Endothelial cell of umbilical vein (primary cell): ENCODE measurements at regions not wholly inside any gene's neighbourhood (a gene's known extent, or its start where the extent isn't known, plus 50 kb on each side); places are given as distances from the start of the nearest gene placed in this dataset.

Source experiments
- EZH2 ChIP-seq: IDR thresholded peaks from 2 replicates; pipeline ENCODE4 v1.6.1; 2012; ENCODE audit warnings: borderline replicate concordance, low read depth, mild to moderate bottlenecking, moderate library complexity, low read length, inconsistent platforms; ENCODE audit not compliant: severe bottlenecking
- MAX ChIP-seq: IDR thresholded peaks from 2 replicates; pipeline ENCODE4 v1.6.1; 2011; ENCODE audit not compliant: insufficient read depth, insufficient read length
- POLR2A ChIP-seq: IDR thresholded peaks from 2 replicates; pipeline ENCODE4 v1.6.1; 2012; ENCODE audit warnings: low read depth, mild to moderate bottlenecking, control low read depth, low read length
- POLR2AphosphoS5 ChIP-seq: IDR thresholded peaks from 2 replicates; pipeline ENCODE4 v1.6.1; 2012; ENCODE audit warnings: low read depth, mild to moderate bottlenecking, control low read depth, low read length, moderate library complexity; ENCODE audit not compliant: insufficient read depth
- TF ChIP-seq, protein P1 (sequence below), 2 donors: IDR thresholded peaks; 1 replicate in 1 of 2; 2 replicates in 1 of 2; pipeline ENCODE4 v1.5.1; 2011; ENCODE audit warnings: low read length in 2 of 2, mild to moderate bottlenecking in 2 of 2, moderate library complexity in 2 of 2, control low read depth in 1 of 2, inconsistent platforms in 1 of 2, low read depth in 1 of 2; ENCODE audit not compliant: insufficient read depth in 1 of 2; ENCODE audit errors: extremely low read depth in 1 of 2

DNA sequence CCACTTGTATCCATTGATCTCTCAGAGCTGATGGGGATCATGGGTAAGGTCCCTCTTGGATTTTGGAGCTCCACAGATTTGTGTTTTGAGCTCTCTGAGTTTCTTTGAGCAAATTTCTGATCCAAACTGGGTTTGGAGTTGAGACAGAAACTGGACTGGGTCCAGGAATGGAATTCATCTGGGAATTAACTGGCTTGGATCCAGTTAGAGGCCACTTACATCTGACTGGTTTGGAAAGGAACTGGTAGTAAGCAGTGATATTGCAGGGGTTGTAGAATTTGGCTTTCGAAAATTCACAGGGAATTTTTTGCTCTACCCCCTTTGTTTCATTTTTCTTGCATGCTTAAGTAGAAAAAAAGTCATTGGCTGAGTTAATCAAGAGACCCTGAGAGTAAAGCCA is 245.6 kb downstream of the SEMA3D start:
- TF ChIP-seq EZH2 (no peak), MAX (no peak), POLR2A (no peak), POLR2AphosphoS5 (no peak)
- TF ChIP-seq, protein P1, sequence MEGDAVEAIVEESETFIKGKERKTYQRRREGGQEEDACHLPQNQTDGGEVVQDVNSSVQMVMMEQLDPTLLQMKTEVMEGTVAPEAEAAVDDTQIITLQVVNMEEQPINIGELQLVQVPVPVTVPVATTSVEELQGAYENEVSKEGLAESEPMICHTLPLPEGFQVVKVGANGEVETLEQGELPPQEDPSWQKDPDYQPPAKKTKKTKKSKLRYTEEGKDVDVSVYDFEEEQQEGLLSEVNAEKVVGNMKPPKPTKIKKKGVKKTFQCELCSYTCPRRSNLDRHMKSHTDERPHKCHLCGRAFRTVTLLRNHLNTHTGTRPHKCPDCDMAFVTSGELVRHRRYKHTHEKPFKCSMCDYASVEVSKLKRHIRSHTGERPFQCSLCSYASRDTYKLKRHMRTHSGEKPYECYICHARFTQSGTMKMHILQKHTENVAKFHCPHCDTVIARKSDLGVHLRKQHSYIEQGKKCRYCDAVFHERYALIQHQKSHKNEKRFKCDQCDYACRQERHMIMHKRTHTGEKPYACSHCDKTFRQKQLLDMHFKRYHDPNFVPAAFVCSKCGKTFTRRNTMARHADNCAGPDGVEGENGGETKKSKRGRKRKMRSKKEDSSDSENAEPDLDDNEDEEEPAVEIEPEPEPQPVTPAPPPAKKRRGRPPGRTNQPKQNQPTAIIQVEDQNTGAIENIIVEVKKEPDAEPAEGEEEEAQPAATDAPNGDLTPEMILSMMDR (IDR thresholded peaks at IDR 0.05; ENCODE audit: extremely low read depth in 1 of 2, insufficient read depth in 1 of 2, low read depth in 1 of 2, low read length in 2 of 2) = no peak
